Activated CD4-positive, CD25-positive, alpha-beta regulatory T cell treated with anti-CD3 and anti-CD28 coated beads, Interleukin-2, amount 50 U/mL, for 24 hours (primary cell): ENCODE measurements at regions not wholly inside any gene's neighbourhood (a gene's known extent, or its start where the extent isn't known, plus 50 kb on each side); places are given as distances from the start of the nearest gene placed in this dataset.
A peak's percentile ranks its signal among the peaks of the same experiment; 100 is the strongest.

Source experiments
- ATAC-seq, 2 donors: fragments of 150-1000 bp; cut with Tn5 transposase; one replicate each; pipeline ENCODE4 v1.10.0; 2021; ENCODE audit warnings: mild to moderate bottlenecking in 1 of 2, moderate library complexity in 1 of 2

DNA sequence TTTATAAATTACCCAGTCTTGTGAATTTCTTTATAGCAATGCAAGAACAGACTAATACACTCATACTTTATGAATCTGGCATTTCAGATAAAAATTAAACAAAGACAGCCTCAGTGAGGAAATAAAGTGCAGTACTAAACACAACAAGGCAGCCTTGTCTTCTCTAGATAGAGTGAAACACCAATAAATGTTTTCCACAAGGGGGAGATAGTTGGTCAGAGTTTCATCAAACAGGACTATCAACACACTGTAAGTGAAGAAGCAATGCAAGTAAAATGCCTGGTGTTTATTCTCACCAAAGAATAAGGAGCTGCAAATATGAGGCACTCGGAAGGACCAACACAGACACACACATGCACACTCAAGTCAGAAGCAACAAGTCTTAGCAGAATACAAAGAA lies 62.8 kb downstream of the FAM9B start:
- peak in 1 of 2 donors; percentile 58 for ATAC-seq

DNA sequence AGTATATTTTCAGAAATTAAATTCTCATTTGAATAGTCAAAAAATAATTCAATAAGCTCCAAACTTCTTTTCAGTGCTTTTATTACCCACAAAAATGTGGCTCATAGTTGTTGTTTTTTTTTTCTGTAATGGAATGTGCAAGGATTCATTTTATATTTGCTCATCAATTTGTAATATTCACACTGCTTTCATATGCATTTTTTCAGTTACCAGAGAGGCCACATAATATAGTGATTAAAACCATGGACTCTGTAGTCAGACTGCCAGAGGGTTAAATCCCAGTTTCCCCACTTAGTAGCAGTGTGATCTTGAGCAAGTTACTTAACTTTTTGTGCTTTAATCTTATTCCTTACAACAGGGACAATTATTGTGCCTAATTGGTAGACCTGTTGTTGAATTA lies 64.5 kb downstream of the FAM9B start:
- no peak for ATAC-seq

DNA sequence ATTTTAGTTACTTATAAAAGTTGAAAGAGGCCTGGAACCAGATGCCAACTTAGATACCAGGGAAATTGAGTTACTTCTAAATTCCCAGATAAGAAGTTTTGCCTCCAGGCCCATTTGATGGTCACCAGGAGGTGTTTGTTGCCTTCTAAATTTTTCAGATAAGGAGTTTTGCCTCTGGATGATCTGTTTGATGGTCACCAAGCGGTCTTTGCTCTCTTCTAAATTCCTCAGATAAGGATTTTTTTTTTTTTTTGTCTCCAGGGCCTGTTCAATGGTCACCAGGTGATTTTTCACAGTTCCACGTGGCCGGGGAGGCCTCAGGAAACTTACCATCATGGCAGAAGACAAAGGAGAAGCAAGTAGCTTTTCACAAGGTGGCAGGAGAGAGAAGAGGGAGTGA lies 66.5 kb downstream of the FAM9B start:
- ATAC-seq = no peak

DNA sequence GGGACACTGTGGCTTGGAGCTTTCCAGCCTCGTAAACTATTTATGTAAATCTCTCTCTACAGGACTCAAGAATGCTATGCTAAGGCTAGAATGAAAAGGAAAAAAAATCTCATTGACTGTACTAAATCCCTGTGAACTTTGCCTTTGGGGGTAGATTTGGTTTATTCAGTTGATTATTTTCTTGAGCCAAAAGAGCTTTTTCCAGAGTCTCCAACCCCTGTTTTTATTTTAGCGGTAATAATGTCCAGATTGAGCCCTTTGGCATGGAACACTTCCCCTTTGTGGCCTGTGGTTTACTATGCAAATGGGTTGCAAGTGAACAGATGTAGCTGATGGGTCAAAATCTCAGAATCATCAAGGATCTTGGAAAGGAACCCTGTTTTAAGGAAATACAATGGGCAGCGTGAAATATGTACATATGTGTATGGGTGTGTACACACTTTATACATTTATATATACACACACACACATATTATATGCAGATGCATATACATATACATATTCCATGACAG lies 72.9 kb downstream of the FAM9B start:
- no peak for ATAC-seq

DNA sequence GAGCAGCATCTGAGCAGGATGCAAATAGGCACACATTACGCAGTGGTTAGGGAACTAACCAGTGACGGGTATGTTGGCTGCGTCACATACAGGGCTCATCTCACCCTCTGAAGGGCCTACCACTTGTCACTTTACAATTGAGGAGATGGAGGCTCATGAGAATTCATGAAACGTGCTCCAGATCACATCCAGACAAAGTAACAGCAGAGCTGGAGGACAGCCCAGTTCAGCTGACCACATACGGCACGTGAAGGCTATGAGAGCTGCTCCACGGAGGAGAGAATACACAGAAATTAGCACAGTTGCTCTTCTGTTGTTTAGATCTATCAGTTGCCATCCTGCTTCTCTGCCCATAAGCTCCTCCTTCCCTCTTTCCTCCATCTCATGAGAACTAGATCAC lies 78.4 kb downstream of the FAM9B start:
- no peak for ATAC-seq

DNA sequence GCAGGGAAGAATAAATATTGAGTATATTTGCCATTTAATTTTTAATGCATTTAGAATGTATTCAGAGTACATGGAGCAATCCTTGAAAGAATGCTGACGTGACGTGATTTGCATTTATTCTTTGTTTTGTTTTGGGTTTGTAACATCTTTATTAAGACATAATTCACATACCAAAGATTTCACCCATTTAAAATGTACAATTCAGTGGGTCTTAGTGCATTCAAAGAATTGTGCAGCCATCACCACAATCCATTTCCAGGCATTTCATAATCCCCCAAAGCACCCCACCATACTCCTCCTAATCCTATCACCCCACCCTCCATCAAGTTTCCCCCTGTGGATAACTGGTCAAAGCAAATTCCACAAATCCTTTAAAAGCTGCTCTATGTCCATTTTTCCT lies 87.4 kb downstream of the FAM9B start:
- no peak for ATAC-seq

DNA sequence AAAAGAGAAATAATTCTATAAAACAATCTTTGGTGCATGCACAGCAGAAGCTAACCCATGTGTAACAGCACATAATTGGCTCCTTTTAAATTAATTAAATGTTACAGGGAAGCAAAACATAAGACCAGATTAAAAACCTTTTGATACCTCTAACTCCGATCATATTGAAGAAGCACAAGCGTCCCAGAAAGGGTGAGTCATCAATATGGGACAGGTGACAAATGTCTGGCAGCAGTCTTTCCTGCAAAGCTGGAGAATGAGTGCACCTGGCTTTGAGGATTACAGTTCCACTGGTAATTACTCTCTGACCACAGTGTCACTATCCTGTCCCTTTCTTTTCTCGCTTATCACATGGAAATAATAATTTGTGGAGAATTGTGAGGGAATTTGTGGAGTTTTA lies 94.6 kb downstream of the FAM9B start:
- no peak for ATAC-seq

DNA sequence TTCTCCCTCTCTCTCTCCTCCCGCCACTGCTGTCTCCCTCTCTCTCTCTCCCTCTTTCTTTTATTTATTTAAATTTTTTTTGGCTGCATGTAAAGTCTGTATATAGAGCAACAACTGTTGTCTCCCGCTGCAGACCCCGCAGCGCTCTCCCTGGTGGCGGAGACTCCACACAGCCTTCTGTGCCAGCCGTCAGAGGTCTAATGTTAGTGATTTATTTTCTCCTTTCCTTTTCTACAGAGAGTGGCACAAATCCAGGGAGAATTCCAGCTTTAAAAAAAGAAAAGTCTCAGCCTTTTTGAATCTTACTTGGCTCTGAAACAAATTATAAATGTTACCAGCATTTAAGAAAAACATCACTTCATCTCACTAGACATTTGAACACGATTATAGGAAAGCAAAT lies 106.2 kb downstream of the FAM9B start:
- ATAC-seq = no peak

DNA sequence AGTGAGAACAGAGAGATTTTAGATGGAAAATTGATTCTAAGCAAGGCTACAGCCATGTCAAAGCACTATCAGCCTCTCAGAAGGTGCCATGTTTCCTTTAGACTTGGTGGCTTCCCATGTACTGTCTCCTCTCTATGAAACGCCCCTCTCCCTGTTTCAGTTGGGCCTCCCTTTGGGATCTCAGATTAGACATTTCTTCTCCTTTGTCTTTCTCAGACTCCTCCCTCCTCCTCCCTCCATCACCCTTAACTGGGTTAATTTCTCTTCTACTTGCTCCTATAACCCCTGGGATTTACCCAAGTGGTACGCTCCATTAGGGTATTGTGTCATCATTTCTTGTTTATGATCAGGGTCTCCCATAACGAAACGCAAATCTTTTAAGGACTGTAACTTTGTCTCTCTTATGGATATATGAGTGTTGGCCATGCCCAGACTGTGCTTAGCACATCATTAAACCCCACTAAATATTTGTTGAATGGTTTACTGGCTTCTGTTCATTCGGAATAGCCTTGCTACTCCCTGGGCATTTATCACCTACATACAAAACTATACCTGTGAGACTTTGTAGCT lies 106.8 kb downstream of the FAM9B start:
- ATAC-seq = no peak

DNA sequence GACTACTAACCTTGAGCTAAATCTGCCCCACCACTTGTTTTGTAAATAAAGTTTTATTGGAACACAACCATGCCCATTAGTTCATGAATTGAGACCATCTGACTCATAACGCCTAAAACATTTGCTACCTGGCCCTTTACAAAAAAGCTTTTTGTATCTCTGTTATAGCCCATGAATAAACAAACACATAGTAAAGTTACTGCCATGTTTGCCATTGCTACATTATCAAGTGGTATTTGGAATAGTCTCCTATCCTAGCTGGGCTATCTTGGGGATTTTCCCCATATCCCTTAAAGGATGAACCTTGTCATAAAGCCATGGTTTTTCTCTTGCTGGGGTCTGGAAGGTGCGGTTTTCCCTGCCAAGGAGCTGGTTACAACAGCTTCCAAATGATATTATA lies 112.3 kb downstream of the FAM9B start:
- no peak for ATAC-seq

DNA sequence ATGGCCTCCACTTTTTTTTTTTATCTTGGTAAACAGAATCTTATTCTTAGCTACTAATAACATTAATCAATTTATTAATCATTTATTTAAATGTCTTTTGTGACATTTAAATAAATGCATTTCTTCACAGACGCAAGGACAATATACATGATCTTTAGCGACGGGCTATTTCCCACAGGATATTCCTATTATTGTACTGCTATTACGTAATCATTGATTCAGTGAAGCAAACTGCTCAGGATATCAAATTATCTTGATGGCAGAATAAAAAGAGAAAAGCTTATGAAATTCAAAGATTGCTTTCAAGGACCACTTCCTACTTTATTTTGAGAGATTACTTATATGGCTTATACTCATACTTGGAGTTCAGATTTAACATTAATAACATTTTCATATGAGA lies 114.1 kb downstream of the FAM9B start:
- ATAC-seq = no peak

DNA sequence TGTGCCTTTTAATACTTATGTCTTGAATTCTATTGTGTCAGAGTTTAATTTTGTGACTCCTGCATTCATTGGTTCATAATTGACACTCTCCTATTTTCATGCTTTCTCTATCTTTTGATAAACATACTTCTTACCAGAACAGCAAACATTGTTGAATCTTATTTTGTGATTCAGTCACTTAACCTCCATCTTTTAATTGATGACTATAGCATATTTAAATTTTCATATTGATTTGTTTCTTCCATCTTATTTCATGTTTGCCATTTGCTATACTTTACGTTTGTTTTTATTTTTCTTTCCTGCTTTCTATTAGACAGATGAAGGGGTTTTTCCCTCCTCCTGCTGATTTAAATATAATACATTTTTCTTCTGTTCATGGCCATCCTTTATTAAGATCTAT lies 115.5 kb upstream of the FAM9A start:
- no peak for ATAC-seq

DNA sequence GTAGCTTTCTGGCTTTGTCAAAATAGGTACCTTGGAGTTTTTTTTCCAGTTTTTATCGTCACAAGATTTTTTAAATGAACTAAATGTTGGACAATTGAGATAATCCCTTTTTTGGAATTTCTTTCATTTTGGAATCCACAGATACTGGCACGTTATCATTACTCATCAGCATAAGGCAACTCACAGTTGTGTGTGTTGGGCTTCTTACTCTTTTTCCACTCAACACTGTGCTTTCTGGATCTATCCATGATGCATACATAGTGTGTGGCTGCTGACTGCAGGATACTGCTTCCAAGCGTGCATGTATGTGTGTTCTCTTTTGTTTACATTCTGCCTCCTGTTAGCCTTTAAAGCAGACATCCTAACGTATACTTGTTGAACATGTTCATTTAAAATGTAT lies 113.5 kb upstream of the FAM9A start:
- no peak for ATAC-seq

DNA sequence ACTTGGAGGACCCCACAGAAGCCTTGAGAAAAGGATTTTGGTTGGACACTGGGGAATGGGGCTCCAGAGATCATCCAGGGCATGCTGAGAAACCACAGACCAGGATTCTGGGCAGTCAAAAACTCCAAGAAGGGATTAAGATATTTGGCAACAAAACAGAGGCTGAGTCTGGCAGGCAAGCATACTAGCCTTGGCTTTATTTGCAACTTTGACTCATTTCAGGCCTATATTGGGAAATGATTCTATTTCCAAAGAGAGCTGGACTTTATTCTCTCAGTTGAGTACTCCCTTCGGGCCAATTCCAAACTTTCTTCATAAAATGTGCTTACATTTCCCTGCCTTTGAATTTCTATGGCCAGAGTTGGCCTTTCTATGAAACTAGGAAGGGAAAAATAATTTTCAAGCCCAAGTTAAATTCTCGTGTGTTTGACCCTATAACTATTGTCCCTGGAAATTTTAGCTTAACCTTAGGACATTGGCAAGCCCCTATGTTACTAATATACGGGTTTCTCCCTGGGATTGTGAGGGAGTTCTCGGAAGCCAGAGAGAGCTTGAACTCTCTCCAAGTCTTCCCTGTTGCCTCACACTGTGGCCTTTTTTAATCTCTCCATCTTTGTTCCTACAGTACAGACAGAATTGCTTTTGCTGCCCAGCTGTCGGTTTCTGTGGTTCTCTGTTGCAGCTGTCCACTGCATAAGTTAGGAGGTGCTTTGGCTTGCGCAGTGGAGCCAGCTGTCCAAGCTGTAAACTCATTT lies 112.6 kb upstream of the FAM9A start:
- no peak for ATAC-seq

DNA sequence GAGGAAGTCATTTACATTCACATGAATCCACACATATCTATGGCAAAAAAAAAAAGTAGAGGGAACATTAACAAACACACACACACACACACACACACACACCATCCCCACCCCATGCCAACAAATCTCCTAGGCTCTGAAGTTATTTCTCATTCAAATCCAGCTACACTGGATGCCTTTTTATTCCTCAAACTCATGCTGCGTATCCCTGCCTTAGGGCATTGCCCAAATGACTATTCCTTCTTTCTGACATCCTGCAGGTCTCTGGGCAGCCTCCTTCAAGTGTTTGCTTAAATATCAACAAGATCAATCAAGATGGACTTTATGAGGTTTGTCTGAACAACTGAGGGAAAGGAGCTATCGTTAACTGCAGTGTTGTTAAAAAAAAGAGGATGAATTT lies 106.5 kb upstream of the FAM9A start:
- ATAC-seq = no peak

DNA sequence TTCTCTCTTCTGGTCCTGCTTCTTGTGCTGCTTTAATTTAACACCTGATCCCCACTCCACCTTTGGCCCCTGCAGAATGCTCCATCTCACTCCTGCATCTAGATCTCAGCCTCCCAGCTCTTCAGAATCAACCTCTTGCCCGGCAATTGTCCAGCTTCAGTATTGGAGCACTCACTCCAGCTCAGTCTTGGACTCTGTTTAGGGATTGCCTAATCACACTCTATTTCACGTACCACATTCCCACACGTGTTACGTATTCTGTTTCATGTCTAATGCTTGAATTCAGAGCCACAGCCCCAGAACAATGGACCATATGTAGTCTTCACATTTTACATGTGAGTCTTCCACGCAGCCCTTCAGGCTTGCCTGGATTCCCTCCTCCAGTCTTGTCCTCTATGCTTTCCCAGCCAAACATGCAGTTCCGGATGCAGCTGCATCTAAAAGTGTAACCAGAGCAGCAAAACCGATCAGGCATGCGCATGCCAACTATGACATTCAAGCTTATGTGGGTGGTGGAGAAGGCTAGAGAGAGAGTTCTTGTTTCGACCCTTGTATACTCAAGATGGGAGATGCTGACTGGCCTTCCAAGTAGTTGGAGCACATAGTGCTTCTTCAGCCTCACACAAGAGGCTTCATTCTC lies 105.2 kb upstream of the FAM9A start:
- no peak for ATAC-seq

DNA sequence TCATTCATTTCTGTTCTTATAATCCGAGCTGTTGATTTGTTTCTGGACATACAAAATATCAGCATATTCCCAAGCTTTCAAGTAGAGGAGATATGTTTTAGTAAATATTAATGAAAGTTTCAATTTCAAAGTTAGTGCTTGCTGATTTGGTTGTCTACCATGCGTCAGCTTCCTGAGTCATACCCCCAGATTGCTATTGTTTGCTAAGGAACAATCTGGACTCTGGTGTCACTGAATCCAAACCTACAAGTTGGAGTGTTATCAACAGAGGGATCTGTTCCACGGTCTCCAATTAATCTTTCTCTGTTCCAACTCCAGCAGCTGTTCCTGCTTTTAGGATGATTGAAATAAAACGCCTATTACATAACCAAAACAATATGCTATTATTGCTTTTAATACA lies 96.1 kb upstream of the FAM9A start:
- no peak for ATAC-seq

DNA sequence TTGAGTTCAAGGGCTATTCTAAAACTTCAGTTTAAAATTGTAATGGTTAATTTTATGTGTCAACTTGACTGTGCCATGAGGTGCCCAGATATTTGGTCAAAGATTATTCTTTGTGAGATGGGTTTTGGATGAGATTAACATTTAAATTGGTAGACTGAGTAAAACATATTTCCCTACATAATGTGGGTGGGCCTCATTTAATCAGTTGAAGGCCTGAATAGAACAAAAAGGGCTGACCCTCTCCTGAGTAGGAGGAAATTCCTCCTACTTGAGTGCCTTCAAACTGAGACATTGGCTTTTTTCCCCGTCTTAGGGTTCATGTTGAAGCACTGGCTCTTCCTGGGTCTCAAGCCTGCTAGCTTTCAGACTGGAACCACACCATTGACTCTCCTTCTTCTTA lies 89.6 kb upstream of the FAM9A start:
- ATAC-seq = no peak

DNA sequence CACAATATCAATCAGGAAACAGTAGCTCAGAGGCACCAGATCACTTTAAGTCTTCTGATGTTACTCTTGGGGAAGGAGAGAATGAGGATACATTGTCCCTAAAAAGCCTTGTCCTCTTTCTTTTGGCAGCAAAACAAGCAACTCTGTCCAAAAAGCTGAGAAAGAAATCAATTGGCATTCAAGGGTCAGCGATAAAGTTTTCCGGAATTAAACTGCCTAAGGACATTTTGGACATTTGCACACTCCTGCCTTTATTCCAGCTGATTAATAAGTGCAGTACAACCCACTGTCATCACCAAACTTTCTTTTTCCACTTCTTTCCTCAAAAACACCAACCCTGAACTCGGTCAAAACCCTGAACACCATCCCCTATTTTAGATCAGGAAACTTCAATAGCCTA lies 85.8 kb upstream of the FAM9A start:
- no peak for ATAC-seq

DNA sequence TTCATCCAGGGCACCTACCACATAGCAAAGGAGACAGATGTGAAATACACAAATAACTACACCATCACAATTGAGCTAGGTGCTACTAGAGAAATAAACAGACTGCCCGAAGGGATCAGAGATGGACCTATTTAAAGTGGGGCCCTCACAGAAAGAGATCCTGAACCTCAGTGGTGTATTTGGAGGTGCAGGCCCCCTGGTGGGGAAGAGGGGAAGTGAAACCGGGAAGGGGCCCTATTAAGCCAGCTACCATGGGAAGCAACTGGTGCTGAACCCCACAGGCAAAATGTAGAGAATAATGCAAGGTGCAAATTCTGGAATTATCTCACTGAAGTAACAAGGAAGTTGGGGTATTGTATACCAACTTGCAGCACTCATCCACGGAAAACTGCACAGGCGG lies 78.6 kb upstream of the FAM9A start:
- no peak for ATAC-seq

DNA sequence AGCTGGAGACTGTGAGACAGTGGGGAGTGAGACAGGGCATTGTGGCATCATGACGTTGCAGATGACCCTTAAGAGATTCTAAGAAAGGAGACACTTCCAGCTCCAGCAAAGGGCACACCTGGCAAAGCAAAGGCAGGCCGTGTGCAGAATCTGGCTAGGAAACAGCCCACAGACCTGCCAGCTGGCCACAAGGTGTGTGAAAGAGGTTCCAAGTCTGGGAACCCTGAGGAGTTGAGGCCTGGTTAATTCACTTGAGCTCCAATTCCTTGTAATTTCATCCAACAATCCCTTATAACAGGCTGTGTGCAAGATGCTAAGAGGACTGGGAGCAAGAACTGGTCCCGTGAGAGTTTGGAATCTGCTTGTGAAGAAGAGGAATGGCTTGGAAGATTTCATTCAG lies 72.8 kb upstream of the FAM9A start:
- ATAC-seq = no peak

DNA sequence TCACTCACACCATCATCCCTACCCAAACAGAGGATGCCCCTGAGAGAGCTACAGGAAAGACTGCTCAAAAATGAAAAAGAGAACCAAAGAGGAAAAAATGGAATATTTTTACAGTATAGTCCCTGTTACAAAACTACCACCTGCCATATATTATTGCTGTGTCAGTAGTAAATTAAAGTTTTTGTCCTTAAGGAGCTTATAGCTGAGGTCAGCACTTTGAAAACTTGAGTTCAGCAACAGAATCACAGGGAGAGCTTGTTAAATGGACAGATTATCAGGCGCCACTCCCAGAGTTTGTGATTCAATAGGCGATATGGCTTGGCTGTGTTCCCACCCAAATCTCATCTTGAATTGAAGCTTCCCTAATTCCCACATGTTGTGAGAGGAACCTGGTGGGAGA lies 71.9 kb upstream of the FAM9A start:
- no peak for ATAC-seq

DNA sequence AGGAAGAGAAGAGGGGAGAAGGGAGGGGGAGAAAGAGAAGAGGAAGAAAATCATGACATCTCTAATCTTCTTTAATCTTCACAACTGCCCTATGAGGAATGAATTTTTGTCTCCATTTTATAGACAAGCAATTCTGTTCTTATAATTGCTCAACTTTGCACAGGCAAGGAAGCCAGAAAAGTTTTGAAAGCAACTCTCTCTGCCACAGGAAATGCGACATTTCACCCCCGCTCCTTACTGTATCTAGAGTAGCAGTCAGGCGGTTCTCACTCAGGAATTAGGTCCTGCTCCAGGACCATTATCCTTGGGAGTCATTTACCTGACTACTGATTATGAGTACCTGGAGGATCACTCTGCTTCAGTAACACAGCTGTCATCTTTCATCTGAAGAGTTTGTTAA lies 69.2 kb upstream of the FAM9A start:
- no peak for ATAC-seq

DNA sequence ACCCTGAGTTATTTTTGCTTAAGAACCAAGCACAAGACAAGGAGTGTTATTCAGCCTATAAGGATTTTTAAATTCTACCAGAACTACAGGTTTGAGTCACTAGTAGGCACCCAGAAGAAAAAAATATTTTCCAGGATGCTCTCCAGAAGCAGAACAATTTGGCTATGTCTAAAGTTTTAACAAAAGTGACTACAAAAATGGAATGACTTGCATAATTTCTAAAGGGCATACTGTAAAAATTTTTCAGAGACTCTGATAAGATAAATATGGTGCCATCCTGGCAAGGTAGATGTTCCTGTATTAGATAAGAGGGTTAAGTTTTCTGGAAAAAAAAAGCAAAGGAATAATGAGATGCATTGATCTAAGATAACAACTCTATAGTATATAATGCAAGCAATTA lies 68.6 kb upstream of the FAM9A start:
- ATAC-seq = no peak
